HL-60 (cell line): ENCODE measurements at regions not wholly inside any gene's neighbourhood (a gene's known extent, or its start where the extent isn't known, plus 50 kb on each side); places are given as distances from the start of the nearest gene placed in this dataset.

Experiments used
- CTCF ChIP-seq: IDR thresholded peaks from one replicate; pipeline ENCODE4 v1.5.1; 2011; ENCODE audit warnings: low read length, control low read depth, inconsistent platforms; ENCODE audit not compliant: insufficient read depth
- GABPA ChIP-seq: IDR thresholded peaks from 2 replicates; pipeline ENCODE4 v1.6.1; 2012; ENCODE audit warnings: low read depth
- POLR2AphosphoS5 ChIP-seq: IDR thresholded peaks from 2 replicates; pipeline ENCODE4 v1.6.1; 2012; ENCODE audit warnings: low read depth
- REST ChIP-seq: IDR thresholded peaks from 2 replicates; pipeline ENCODE4 v1.6.1; 2012; ENCODE audit warnings: low read depth; ENCODE audit not compliant: insufficient replicate concordance
- SPI1 ChIP-seq: IDR thresholded peaks from 2 replicates; pipeline ENCODE4 v1.6.1; 2012; ENCODE audit warnings: low read depth, mild to moderate bottlenecking, borderline replicate concordance

GRCh38 chr16:76780556-76780955 is 410.4 kb upstream of the MON1B start:
- TF ChIP-seq CTCF (no peak), POLR2AphosphoS5 (no peak), REST (no peak), GABPA (no peak), SPI1 (no peak)
